Lower lobe of right lung (tissue), 2 donors: ENCODE measurements at regions not wholly inside any gene's neighbourhood (a gene's known extent, or its start where the extent isn't known, plus 50 kb on each side); places are given as distances from the start of the nearest gene placed in this dataset.

Experiments used
- ATAC-seq, 2 donors: fragments of 200-7000 bp; cut with Tn5 transposase; one replicate each; pipeline ENCODE4 v1.9.1; 2020 to 2022; ENCODE audit warnings: mild to moderate bottlenecking in 2 of 2, moderate library complexity in 2 of 2
- DNase-seq: peaks from one replicate; pipeline ENCODE4 v3.0.0-alpha.2; 2020
- H3K27ac ChIP-seq: fragments of 200-600 bp; one replicate; pipeline ENCODE4 v1.8.0; 2022
- H3K27me3 ChIP-seq: fragments of 200-600 bp; one replicate; pipeline ENCODE4 v1.8.0; 2022; ENCODE audit warnings: low read depth
- H3K36me3 ChIP-seq: fragments of 200-600 bp; one replicate; pipeline ENCODE4 v1.8.0; 2022; ENCODE audit warnings: mild to moderate bottlenecking
- H3K4me1 ChIP-seq: fragments of 200-600 bp; one replicate; pipeline ENCODE4 v1.8.0; 2022
- H3K4me3 ChIP-seq: fragments of 200-600 bp; one replicate; pipeline ENCODE4 v1.8.0; 2022; ENCODE audit warnings: mild to moderate bottlenecking
- H3K9me3 ChIP-seq: fragments of 200-600 bp; one replicate; pipeline ENCODE4 v1.8.0; 2022
- CTCF ChIP-seq: fragments of 200-600 bp; IDR thresholded peaks from one replicate; pipeline ENCODE4 v1.8.0; 2022; ENCODE audit warnings: antibody characterized with exemption, mild to moderate bottlenecking
- intact Hi-C: fragments of 100-400 bp; cut with DNase I; formaldehyde crosslinking; loops from one replicate; pipeline ENCODE4 v1.11.0; 2022
- donor health status: DM: no; HTN: yes; CAD: no; lungs with severe emphysema.

GRCh38 chr6:163764565-163764964 lies 350.0 kb downstream of the QKI start:
- Histone ChIP-seq H3K27ac (peak overlapping the region; percentile 51), H3K27me3 (no peaks in the 10 kb centered on the region), H3K4me1 (no peaks in the 10 kb centered on the region), H3K9me3 (no peaks in the 10 kb centered on the region), H3K4me3 (no peak overlapping the region), H3K36me3 (no peaks in the 10 kb centered on the region)
- intact Hi-C loops: no loop called here
- DNase-seq (no peak), ATAC-seq (peak in 1 of 2 donors; percentile 64)
- TF ChIP-seq CTCF: no peak

- intact Hi-C loops: no loop called here
- no peak for TF ChIP-seq CTCF
- H3K4me3 ChIP-seq: no peak overlapping the region
- H3K27me3 ChIP-seq: no peaks in the 10 kb centered on the region
- DNase-seq (no peak), ATAC-seq (no peak)
- H3K36me3 ChIP-seq: no peaks in the 10 kb centered on the region
- no peak overlapping the region for H3K27ac ChIP-seq
- no peaks in the 10 kb centered on the region for H3K4me1 ChIP-seq
- H3K9me3 ChIP-seq: no peaks in the 10 kb centered on the region
These were observed 347.0 kb downstream of the QKI start for GRCh38 chr6:163761481-163761880.

- Histone ChIP-seq H3K9me3 (no peaks in the 10 kb centered on the region), H3K4me3 (no peak overlapping the region), H3K27me3 (no peaks in the 10 kb centered on the region), H3K27ac (no peak overlapping the region), H3K36me3 (no peaks in the 10 kb centered on the region), H3K4me1 (no peaks in the 10 kb centered on the region)
- intact Hi-C loops: no loop called here
- DNase-seq (no peak), ATAC-seq (no peak)
- TF ChIP-seq CTCF: no peak
These were observed 346.3 kb downstream of the QKI start for GRCh38 chr6:163760860-163761259.

GRCh38 chr6:163759542-163759941 lies 345.0 kb downstream of the QKI start:
- intact Hi-C loops: no loop called here
- TF ChIP-seq CTCF: no peak
- Histone ChIP-seq H3K4me1 (no peaks in the 10 kb centered on the region), H3K36me3 (no peaks in the 10 kb centered on the region), H3K4me3 (no peak overlapping the region), H3K9me3 (no peaks in the 10 kb centered on the region), H3K27ac (no peak overlapping the region), H3K27me3 (no peaks in the 10 kb centered on the region)
- ATAC-seq (no peak), DNase-seq (no peak)

GRCh38 chr6:163757520-163757919 lies 343.0 kb downstream of the QKI start:
- Histone ChIP-seq H3K27me3 (no peaks in the 10 kb centered on the region), H3K4me1 (no peaks in the 10 kb centered on the region), H3K27ac (no peak overlapping the region), H3K9me3 (no peaks in the 10 kb centered on the region), H3K4me3 (no peak overlapping the region), H3K36me3 (no peaks in the 10 kb centered on the region)
- no peak for TF ChIP-seq CTCF
- intact Hi-C loops: no loop called here
- DNase-seq (no peak), ATAC-seq (no peak)

- intact Hi-C loops: no loop called here
- Histone ChIP-seq H3K9me3 (no peaks in the 10 kb centered on the region), H3K4me1 (no peaks in the 10 kb centered on the region), H3K36me3 (no peaks in the 10 kb centered on the region), H3K4me3 (no peak overlapping the region), H3K27ac (no peak overlapping the region), H3K27me3 (no peaks in the 10 kb centered on the region)
- no peak for DNase-seq
- ATAC-seq: peak; percentile 68 to 71
- no peak for TF ChIP-seq CTCF
These were observed 341.6 kb downstream of the QKI start for GRCh38 chr6:163756079-163756478.
